ENCODE measurements at regions not wholly inside any gene's neighbourhood (a gene's known extent, or its start where the extent isn't known, plus 50 kb on each side); places are given as distances from the start of the nearest gene placed in this dataset.

- DNase-seq, result no peak
- Histone ChIP-seq H3K4me3 (no peak overlapping the region), H3K4me1 (no peaks in the 10 kb centered on the region), H3K36me3 (no peaks in the 10 kb centered on the region), H3K27ac (no peak overlapping the region), H3K27me3 (no peaks in the 10 kb centered on the region), H3K9me3 (no peaks in the 10 kb centered on the region)
- TF ChIP-seq CTCF (IDR thresholded peaks at IDR 0.05) (no peak), POLR2A (IDR thresholded peaks at IDR 0.05) (no peak)
Measured at GRCh38 chr5:38726279-38726678, 119.5 kb upstream of the OSMR start.

- Histone ChIP-seq H3K4me3 (no peak overlapping the region), H3K27ac (no peak overlapping the region), H3K4me1 (no peaks in the 10 kb centered on the region), H3K27me3 (no peaks in the 10 kb centered on the region), H3K9me3 (no peaks in the 10 kb centered on the region), H3K36me3 (no peaks in the 10 kb centered on the region)
- DNase-seq, result no peak
- TF ChIP-seq POLR2A (IDR thresholded peaks at IDR 0.05) (no peak), CTCF (IDR thresholded peaks at IDR 0.05) (no peak)
Measured at GRCh38 chr5:38728029-38728428, 117.8 kb upstream of the OSMR start.

- no peaks in the 10 kb centered on the region for H3K36me3 ChIP-seq
- no peaks in the 10 kb centered on the region for H3K9me3 ChIP-seq
- H3K4me3 ChIP-seq, result no peak overlapping the region
- no peaks in the 10 kb centered on the region for H3K27me3 ChIP-seq
- H3K27ac ChIP-seq, result no peak overlapping the region
- no peaks in the 10 kb centered on the region for H3K4me1 ChIP-seq
- TF ChIP-seq POLR2A (IDR thresholded peaks at IDR 0.05) (no peak), CTCF (IDR thresholded peaks at IDR 0.05) (no peak)
- DNase-seq, result no peak
Measured at GRCh38 chr5:38731461-38731860, 114.4 kb upstream of the OSMR start.

GRCh38 chr5:38734353-38734752 lies 111.5 kb upstream of the OSMR start:
- Histone ChIP-seq H3K36me3 (no peaks in the 10 kb centered on the region), H3K4me1 (no peaks in the 10 kb centered on the region), H3K27ac (no peak overlapping the region), H3K27me3 (no peaks in the 10 kb centered on the region), H3K4me3 (no peak overlapping the region), H3K9me3 (no peaks in the 10 kb centered on the region)
- DNase-seq, result no peak
- no peak for TF ChIP-seq POLR2A (IDR thresholded peaks at IDR 0.05)
- no peak for TF ChIP-seq CTCF (IDR thresholded peaks at IDR 0.05)

- H3K4me1 ChIP-seq, result no peaks in the 10 kb centered on the region
- TF ChIP-seq CTCF (IDR thresholded peaks at IDR 0.05), result no peak
- no peak for TF ChIP-seq POLR2A (IDR thresholded peaks at IDR 0.05)
- H3K4me3 ChIP-seq, result no peak overlapping the region
- no peak for DNase-seq
- no peaks in the 10 kb centered on the region for H3K36me3 ChIP-seq
- no peak overlapping the region for H3K27ac ChIP-seq
- H3K9me3 ChIP-seq, result no peaks in the 10 kb centered on the region
- H3K27me3 ChIP-seq, result no peaks in the 10 kb centered on the region
Measured at GRCh38 chr5:38736089-38736488, 109.7 kb upstream of the OSMR start.

GRCh38 chr5:38737976-38738375 lies 107.8 kb upstream of the OSMR start:
- Histone ChIP-seq H3K27ac (no peak overlapping the region), H3K27me3 (no peaks in the 10 kb centered on the region), H3K9me3 (peaks cover 0 to 3% (median 0%) of the 10 kb centered on the region in 4 donors), H3K4me3 (no peak overlapping the region), H3K4me1 (no peaks in the 10 kb centered on the region), H3K36me3 (no peaks in the 10 kb centered on the region)
- TF ChIP-seq CTCF (IDR thresholded peaks at IDR 0.05) (no peak), POLR2A (IDR thresholded peaks at IDR 0.05) (no peak)
- no peak for DNase-seq
